ENCODE measurements at regions not wholly inside any gene's neighbourhood (a gene's known extent, or its start where the extent isn't known, plus 50 kb on each side); places are given as distances from the start of the nearest gene placed in this dataset.
"Not testable (repeated sequence)": the region's sequence is repeated elsewhere in the genome, so short reads cannot be mapped to it uniquely, and the experiment has no call there.

- H3K4me3 Mint-ChIP-seq = no peak overlapping the region
- peaks cover 3% of the 10 kb centered on the region for H3K27me3 Mint-ChIP-seq
- no peak overlapping the region for H3K27ac Mint-ChIP-seq
- H3K4me1 Mint-ChIP-seq = no peaks in the 10 kb centered on the region
- H3K36me3 Mint-ChIP-seq = no peaks in the 10 kb centered on the region
- peaks cover 21% of the 10 kb centered on the region for H3K9me3 Mint-ChIP-seq
These were observed 66.3 kb upstream of the UFM1 start for GRCh38 chr13:38283346-38283745.

GRCh38 chr13:38265132-38265497, 84.5 kb upstream of the UFM1 start:
- H3K4me1 Mint-ChIP-seq = no peaks in the 10 kb centered on the region
- H3K4me3 Mint-ChIP-seq = no peak overlapping the region
- H3K27ac Mint-ChIP-seq = no peak overlapping the region
- H3K27me3 Mint-ChIP-seq = peaks cover 2% of the 10 kb centered on the region
- H3K36me3 Mint-ChIP-seq = no peaks in the 10 kb centered on the region
- no peaks in the 10 kb centered on the region for H3K9me3 Mint-ChIP-seq

- Mint-ChIP-seq H3K4me1 (no peaks in the 10 kb centered on the region), H3K4me3 (no peak overlapping the region), H3K36me3 (no peaks in the 10 kb centered on the region), H3K27me3 (peaks cover 2% of the 10 kb centered on the region), H3K27ac (no peak overlapping the region), H3K9me3 (no peaks in the 10 kb centered on the region)
These were observed 85.1 kb upstream of the UFM1 start for GRCh38 chr13:38264363-38265131.

GRCh38 chr13:38262211-38262610, 87.4 kb upstream of the UFM1 start:
- no peak overlapping the region for H3K4me3 Mint-ChIP-seq
- no peaks in the 10 kb centered on the region for H3K9me3 Mint-ChIP-seq
- no peak overlapping the region for H3K27ac Mint-ChIP-seq

DNA sequence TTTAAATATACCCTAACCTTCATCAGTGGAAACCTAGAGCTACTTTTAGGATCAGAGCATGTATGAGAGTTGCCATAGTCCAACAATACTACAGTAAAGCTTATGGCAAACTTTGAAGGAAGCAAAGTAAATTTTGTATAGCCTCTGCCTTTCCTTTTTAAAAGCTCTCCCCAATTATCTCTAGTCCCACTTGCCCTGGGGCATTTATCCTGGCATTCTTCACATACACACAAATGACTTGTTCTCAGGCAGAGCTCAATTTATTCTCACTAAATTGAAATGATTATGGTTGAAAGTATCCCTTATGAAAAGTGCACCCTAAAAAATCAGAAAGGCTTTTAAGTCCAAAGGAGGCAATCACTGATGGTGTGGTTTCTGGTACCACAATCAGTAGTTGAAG, 94.1 kb upstream of the UFM1 start:
- Mint-ChIP-seq H3K9me3 (no peaks in the 10 kb centered on the region), H3K27me3 (peaks cover 3% of the 10 kb centered on the region), H3K4me3 (no peak overlapping the region), H3K4me1 (no peaks in the 10 kb centered on the region), H3K27ac (no peak overlapping the region), H3K36me3 (no peaks in the 10 kb centered on the region)

More at GRCh38 chr13:38262211-38262610, 87.4 kb upstream of the UFM1 start:
- Mint-ChIP-seq H3K27me3 (peaks cover 5% of the 10 kb centered on the region), H3K36me3 (no peaks in the 10 kb centered on the region), H3K4me1 (no peaks in the 10 kb centered on the region)

DNA sequence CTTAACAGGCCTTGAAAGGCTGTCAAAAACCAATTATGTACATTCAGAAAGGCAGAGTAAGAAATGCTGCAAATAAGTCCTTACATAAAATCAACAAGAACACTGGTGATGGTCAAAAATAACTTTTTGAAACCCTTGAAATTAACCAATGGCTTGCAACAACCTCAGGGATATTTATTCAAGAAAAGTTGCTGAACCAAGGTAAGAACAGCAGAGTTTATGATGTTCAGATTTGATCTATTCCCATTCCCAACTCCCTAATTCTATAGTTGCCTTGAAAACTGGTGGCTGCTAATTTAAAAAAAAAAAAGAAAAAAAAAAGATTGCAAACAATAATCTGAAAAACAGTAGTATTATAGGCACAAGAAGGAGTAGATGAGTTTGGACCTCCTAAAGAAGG, 109.8 kb upstream of the UFM1 start:
- no peak overlapping the region for H3K4me3 Mint-ChIP-seq
- H3K27ac Mint-ChIP-seq = no peak overlapping the region
- peaks cover 14% of the 10 kb centered on the region for H3K9me3 Mint-ChIP-seq
- H3K36me3 Mint-ChIP-seq = no peaks in the 10 kb centered on the region
- no peaks in the 10 kb centered on the region for H3K27me3 Mint-ChIP-seq
- no peaks in the 10 kb centered on the region for H3K4me1 Mint-ChIP-seq

DNA sequence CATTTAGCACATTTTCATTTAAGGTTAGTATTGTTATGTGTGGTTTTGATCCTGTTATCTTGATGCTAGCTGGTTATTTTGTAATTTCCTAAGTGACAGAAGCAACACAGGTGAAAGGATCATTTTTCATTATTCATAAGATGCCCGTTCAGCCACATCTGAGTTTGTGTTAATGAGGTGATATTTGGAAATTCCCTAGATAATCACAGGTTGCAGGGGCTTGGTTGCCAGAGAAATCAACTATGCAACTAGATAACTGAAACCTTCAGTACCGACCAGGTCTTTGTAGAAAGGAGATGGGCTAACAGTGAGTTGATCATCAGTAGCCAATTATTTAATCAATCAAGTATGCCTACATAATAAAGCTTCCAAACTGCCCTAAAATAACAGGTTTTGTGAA, 121.3 kb upstream of the UFM1 start:
- Mint-ChIP-seq H3K27me3 (peaks cover 2% of the 10 kb centered on the region), H3K36me3 (no peaks in the 10 kb centered on the region), H3K4me1 (no peaks in the 10 kb centered on the region), H3K9me3 (peaks cover 22% of the 10 kb centered on the region), H3K27ac (no peak overlapping the region), H3K4me3 (no peak overlapping the region)

- Mint-ChIP-seq H3K4me3 (no peak overlapping the region), H3K27me3 (peaks cover 2% of the 10 kb centered on the region), H3K36me3 (no peaks in the 10 kb centered on the region), H3K4me1 (no peaks in the 10 kb centered on the region), H3K27ac (no peak overlapping the region), H3K9me3 (peaks cover 6% of the 10 kb centered on the region)
These were observed 123.2 kb upstream of the UFM1 start for GRCh38 chr13:38226496-38226895.

DNA sequence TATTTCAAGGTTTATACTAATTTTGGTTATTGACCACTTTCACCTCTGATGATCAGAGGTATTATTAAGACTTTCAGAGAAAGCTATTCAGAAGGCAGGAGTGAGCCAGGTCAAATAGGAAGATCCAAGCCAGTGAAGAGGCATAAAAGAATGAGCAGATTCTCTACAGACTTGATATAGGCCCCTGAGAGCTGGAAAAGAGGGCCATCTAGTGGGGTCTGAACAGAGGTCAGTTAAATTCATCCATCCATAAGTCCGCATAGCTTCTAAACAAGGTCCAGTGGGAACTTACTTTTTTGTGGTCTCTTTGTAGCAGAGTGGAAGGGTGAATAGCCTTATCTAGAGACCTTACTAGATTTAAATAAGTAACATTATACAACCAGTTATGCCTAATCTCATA, 126.6 kb upstream of the UFM1 start:
- peaks cover 3% of the 10 kb centered on the region for H3K27me3 Mint-ChIP-seq
- H3K27ac Mint-ChIP-seq = no peak overlapping the region
- H3K4me3 Mint-ChIP-seq = no peak overlapping the region
- no peaks in the 10 kb centered on the region for H3K9me3 Mint-ChIP-seq
- no peaks in the 10 kb centered on the region for H3K36me3 Mint-ChIP-seq
- no peaks in the 10 kb centered on the region for H3K4me1 Mint-ChIP-seq

DNA sequence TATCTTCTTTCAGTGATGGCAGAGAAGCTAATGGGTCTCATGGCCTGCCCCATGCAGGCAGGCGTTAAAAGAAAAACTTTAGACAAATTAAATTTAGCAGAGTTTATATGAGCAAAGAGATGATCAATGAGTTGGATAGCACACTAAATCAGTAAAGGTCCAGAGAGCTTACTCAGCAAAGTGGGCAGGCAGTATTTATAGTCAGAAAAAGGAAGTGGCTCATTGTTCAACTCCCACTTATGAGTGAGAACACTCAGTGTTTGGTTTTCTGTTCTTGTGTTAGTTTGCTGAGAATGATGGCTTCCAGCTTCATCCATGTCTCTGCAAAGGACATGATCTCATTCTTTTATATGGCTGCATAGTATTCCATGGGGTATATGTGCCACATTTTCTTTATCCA, 128.5 kb upstream of the UFM1 start:
- H3K4me3 Mint-ChIP-seq, H3K9me3 Mint-ChIP-seq: not testable (repeated sequence)

DNA sequence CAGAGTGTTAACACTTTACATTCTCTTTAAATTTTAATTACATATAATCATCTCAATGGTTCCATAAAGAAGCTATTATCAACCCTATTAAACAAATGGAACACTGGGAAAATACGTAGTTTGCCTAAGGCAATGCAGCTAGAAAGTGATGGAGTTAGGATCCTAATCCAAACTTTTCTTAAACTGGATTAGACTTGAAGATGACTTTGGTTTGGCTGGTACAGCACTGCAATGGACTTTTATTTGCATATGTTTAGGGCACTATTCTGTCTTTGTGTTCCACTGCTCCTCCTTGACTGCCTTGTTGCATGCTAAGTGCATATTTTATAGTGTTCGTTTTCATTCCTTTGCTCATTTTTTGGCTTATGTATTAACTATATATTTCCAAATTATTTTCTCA, 133.5 kb upstream of the UFM1 start:
- no peaks in the 10 kb centered on the region for H3K36me3 Mint-ChIP-seq
- H3K9me3 Mint-ChIP-seq = peaks cover 9% of the 10 kb centered on the region

More for the DNA sequence above, 128.5 kb upstream of the UFM1 start:
- H3K36me3 Mint-ChIP-seq, H3K4me1 Mint-ChIP-seq, H3K27me3 Mint-ChIP-seq, H3K27ac Mint-ChIP-seq: not testable (repeated sequence)

GRCh38 chr13:38213314-38213713, 136.3 kb upstream of the UFM1 start:
- Mint-ChIP-seq H3K27ac (no peak overlapping the region), H3K27me3 (peaks cover 2% of the 10 kb centered on the region), H3K4me3 (no peak overlapping the region), H3K4me1 (no peaks in the 10 kb centered on the region), H3K9me3 (peaks cover 12% of the 10 kb centered on the region), H3K36me3 (no peaks in the 10 kb centered on the region)

More for the DNA sequence above, 133.5 kb upstream of the UFM1 start:
- no peaks in the 10 kb centered on the region for H3K4me1 Mint-ChIP-seq
- no peak overlapping the region for H3K27ac Mint-ChIP-seq
- H3K27me3 Mint-ChIP-seq = peaks cover 3% of the 10 kb centered on the region
- no peak overlapping the region for H3K4me3 Mint-ChIP-seq

- no peaks in the 10 kb centered on the region for H3K4me1 Mint-ChIP-seq
- H3K36me3 Mint-ChIP-seq = no peaks in the 10 kb centered on the region
- no peaks in the 10 kb centered on the region for H3K27me3 Mint-ChIP-seq
- no peak overlapping the region for H3K4me3 Mint-ChIP-seq
- H3K27ac Mint-ChIP-seq = no peak overlapping the region
- H3K9me3 Mint-ChIP-seq = peaks cover 12% of the 10 kb centered on the region
These were observed 138.6 kb upstream of the UFM1 start for GRCh38 chr13:38210928-38211596.

DNA sequence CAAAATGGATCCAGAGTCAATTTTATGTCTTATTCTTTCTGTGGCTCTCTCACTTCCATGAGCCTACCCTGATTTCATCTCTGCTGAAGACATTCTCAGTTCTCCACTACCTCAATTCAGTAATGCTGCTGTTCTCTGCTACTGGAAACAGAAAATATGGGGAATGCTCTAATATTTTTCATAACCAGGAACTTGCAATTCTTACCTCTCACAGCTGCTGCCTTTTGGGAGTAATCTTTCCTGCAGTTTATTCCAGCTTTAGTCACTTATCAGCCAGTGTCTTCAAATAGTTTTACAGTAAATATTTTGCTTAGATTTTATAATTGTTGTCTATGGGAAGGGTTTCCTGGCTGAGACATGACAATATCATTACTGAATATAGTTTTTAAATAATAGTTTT, 145.1 kb upstream of the UFM1 start:
- H3K27ac Mint-ChIP-seq = no peak overlapping the region
- no peaks in the 10 kb centered on the region for H3K27me3 Mint-ChIP-seq
- H3K9me3 Mint-ChIP-seq = no peaks in the 10 kb centered on the region
- no peaks in the 10 kb centered on the region for H3K36me3 Mint-ChIP-seq
- H3K4me3 Mint-ChIP-seq = no peak overlapping the region
- H3K4me1 Mint-ChIP-seq = no peaks in the 10 kb centered on the region

- no peak overlapping the region for H3K27ac Mint-ChIP-seq
- H3K4me1 Mint-ChIP-seq = no peaks in the 10 kb centered on the region
- no peaks in the 10 kb centered on the region for H3K9me3 Mint-ChIP-seq
- H3K36me3 Mint-ChIP-seq = no peaks in the 10 kb centered on the region
- H3K27me3 Mint-ChIP-seq = no peaks in the 10 kb centered on the region
- H3K4me3 Mint-ChIP-seq = no peak overlapping the region
These were observed 146.9 kb upstream of the UFM1 start for GRCh38 chr13:38202740-38203139.

DNA sequence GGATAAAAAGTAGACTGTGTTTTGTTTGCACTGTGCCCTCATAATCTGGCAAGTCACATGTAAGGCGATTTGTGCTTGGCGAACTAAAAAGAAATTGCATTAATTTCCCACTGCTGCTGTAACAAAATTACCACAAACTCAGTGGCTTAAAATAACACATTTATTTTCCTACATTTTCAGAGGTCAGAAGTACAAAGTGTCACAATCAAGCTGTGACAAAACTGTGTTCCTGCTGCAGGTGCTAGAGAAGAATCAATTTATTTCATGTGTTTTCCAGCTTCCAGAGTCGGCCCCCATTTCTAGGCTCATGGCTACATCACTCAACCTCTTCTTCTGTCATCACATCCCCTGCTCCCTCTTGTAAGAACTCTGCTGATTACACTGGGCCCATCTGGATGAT, 158.6 kb upstream of the UFM1 start:
- Mint-ChIP-seq H3K36me3 (peaks cover 2% of the 10 kb centered on the region), H3K27ac (no peak overlapping the region), H3K9me3 (no peaks in the 10 kb centered on the region), H3K4me1 (no peaks in the 10 kb centered on the region), H3K27me3 (peaks cover 4% of the 10 kb centered on the region), H3K4me3 (no peak overlapping the region)

All from activated naive CD4-positive, alpha-beta T cell treated with anti-CD3 and anti-CD28 coated beads, Interleukin-2, amount 50 U/mL, for 24 hours (primary cell).